Epithelial cell of proximal tubule (primary cell): ENCODE measurements at regions not wholly inside any gene's neighbourhood (a gene's known extent, or its start where the extent isn't known, plus 50 kb on each side); places are given as distances from the start of the nearest gene placed in this dataset.

Source experiments
- DNase-seq: peaks from one replicate; pipeline ENCODE4 v3.0.0-alpha.2; 2011; ENCODE audit warnings: low read depth
- H3K4me3 ChIP-seq: 2 replicates; pipeline ENCODE4 v1.5.1; 2011; ENCODE audit warnings: low read depth, mild to moderate bottlenecking, low read length
- CTCF ChIP-seq: conservative IDR thresholded peaks from 2 replicates; pipeline ENCODE4 v1.5.1; 2012; ENCODE audit warnings: low read depth, mild to moderate bottlenecking, low read length

GRCh38 chr9:26158631-26159150 is 480.4 kb upstream of the TUSC1 start:
- H3K4me3 ChIP-seq, result no peak overlapping the region
- no peak for DNase-seq
- no peak for TF ChIP-seq CTCF

GRCh38 chr9:26157411-26157810 is 479.2 kb upstream of the TUSC1 start:
- no peak for DNase-seq
- no peak overlapping the region for H3K4me3 ChIP-seq
- TF ChIP-seq CTCF, result no peak

- TF ChIP-seq CTCF, result no peak
- no peak overlapping the region for H3K4me3 ChIP-seq
- DNase-seq, result no peak
Observed at GRCh38 chr9:26152350-26152749, 474.1 kb upstream of the TUSC1 start.

- H3K4me3 ChIP-seq, result no peak overlapping the region
- no peak for TF ChIP-seq CTCF
- DNase-seq, result no peak
Observed at GRCh38 chr9:26148128-26148527, 469.9 kb upstream of the TUSC1 start.

- TF ChIP-seq CTCF, result no peak
Observed at GRCh38 chr9:26145938-26146337, 467.7 kb upstream of the TUSC1 start.

GRCh38 chr9:26142631-26143030 is 464.4 kb upstream of the TUSC1 start:
- DNase-seq, result no peak
- TF ChIP-seq CTCF, result no peak
- no peak overlapping the region for H3K4me3 ChIP-seq

More at GRCh38 chr9:26145938-26146337, 467.7 kb upstream of the TUSC1 start:
- no peak for DNase-seq
- no peak overlapping the region for H3K4me3 ChIP-seq

- no peak for DNase-seq
- TF ChIP-seq CTCF, result no peak
- no peak overlapping the region for H3K4me3 ChIP-seq
Observed at GRCh38 chr9:26142201-26142600, 464.0 kb upstream of the TUSC1 start.
